ENCODE measurements at regions not wholly inside any gene's neighbourhood (a gene's known extent, or its start where the extent isn't known, plus 50 kb on each side); places are given as distances from the start of the nearest gene placed in this dataset.

DNA sequence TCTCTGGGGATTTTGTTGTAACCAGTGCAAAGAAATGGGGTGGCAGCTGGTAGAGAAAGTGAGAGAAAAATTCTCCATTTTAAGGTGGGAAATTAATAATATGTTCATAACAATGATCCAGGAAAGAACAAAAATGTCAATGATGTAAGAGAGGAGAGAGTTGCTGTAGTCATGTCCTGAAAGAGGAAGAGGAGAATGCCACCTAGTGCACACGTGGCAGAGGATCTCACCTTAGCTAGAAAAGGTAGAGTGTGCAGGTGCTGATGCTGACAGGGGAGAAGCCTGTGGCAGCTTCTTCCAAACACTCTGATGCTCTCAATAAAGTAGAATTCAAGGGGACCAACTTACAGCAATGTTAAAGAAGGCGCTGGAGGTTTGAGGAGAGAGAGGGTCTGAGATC lies 282.9 kb upstream of the PKDCC start:
- Histone ChIP-seq H3K4me1 (no peaks in the 10 kb centered on the region), H3K36me3 (no peaks in the 10 kb centered on the region), H3K9me3 (replicated peaks) (no peaks in the 10 kb centered on the region), H3K27ac (no peak overlapping the region), H3K27me3 (no peaks in the 10 kb centered on the region), H3K4me3 (no peak overlapping the region)
- DNase-seq = no peak

- H3K9me3 ChIP-seq (replicated peaks) = no peaks in the 10 kb centered on the region
- no peak overlapping the region for H3K27ac ChIP-seq
- H3K4me1 ChIP-seq = no peaks in the 10 kb centered on the region
- no peaks in the 10 kb centered on the region for H3K36me3 ChIP-seq
- no peaks in the 10 kb centered on the region for H3K27me3 ChIP-seq
- no peak overlapping the region for H3K4me3 ChIP-seq
- no peak for DNase-seq
Measured at GRCh38 chr2:41768310-41768709, 279.5 kb upstream of the PKDCC start.

DNA sequence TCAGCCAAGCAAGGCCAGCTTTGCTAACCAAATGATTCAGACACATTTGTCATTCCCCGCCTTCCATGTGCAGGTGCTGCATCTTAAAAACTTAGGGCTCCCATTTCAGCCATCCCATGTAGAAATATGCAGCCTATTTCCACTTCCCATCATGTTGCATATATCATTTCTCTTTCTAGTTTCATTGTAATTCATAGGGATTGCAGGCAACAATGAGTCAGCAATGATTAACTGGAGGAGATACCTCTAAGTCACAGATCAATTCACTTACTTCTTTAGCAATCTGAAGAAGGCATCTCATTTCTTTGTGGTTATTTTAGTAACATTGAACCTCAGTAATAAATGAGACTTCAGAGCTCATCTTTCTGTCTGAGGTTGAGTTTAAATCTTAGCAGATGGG lies 276.1 kb upstream of the PKDCC start:
- Histone ChIP-seq H3K4me3 (no peak overlapping the region), H3K9me3 (replicated peaks) (no peaks in the 10 kb centered on the region; the same call in 1 of the 2 replicates), H3K27ac (no peak overlapping the region)

DNA sequence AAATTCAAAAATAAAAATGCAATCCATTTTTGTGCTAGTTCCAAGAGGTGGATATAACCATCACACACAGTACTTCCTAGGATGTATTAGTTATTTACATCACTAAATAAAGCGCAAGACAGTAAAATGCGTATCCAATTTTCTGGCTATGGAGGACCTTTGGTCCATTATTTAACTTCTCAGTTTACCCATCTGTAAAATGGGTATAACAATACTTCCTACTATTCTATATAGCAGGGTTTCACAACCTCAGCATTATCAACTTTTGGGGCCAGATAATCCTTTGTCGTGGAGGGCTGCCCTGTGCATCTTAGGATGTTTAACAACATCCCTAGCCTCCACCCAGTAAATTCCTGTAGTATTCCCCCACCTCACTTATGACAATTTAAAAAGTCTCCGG lies 275.1 kb upstream of the PKDCC start:
- H3K9me3 ChIP-seq (replicated peaks) = no peaks in the 10 kb centered on the region; the same call in 1 of the 2 replicates
- no peak overlapping the region for H3K27ac ChIP-seq
- no peaks in the 10 kb centered on the region for H3K36me3 ChIP-seq
- H3K27me3 ChIP-seq = no peaks in the 10 kb centered on the region; the same call in 1 of the 2 replicates
- H3K4me3 ChIP-seq = no peak overlapping the region
- DNase-seq = no peak
- no peaks in the 10 kb centered on the region for H3K4me1 ChIP-seq

More for the DNA sequence above, 276.1 kb upstream of the PKDCC start:
- no peaks in the 10 kb centered on the region for H3K36me3 ChIP-seq
- no peaks in the 10 kb centered on the region for H3K4me1 ChIP-seq
- no peak for DNase-seq
- no peaks in the 10 kb centered on the region; the same call in 1 of the 2 replicates for H3K27me3 ChIP-seq

DNA sequence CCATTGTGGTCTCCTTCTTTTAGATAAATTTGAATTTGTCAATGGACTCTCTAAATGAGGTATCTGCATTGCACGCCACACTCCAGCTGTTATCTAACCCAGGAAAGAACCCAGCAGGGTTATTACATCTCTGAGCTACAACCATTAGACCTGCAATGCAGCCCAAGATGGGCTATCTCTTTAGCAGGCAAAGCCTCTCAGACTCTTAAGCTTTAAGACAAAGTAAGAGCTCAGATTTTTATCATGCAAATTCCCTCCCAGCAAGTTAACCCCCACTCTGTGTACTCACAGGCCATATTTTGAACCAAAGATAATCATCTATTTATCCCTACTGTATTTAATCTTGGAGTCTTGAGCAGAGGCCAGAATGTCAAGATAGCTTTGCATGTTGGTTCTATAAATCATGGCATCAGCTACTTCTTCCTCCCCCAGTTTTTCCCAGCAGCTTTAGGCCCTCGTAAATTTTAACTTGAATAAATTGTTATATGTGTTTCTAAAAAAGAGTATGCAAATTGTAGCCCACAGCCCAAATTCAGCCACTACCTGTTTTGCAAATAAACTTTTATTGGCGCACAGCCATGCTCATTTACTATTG lies 273.7 kb upstream of the PKDCC start:
- H3K27ac ChIP-seq = no peak overlapping the region
- H3K4me1 ChIP-seq = no peaks in the 10 kb centered on the region
- no peak for DNase-seq
- no peaks in the 10 kb centered on the region for H3K36me3 ChIP-seq
- no peaks in the 10 kb centered on the region; the same call in 1 of the 2 replicates for H3K9me3 ChIP-seq (replicated peaks)
- H3K27me3 ChIP-seq = no peaks in the 10 kb centered on the region; the same call in 1 of the 2 replicates
- H3K4me3 ChIP-seq = no peak overlapping the region

GRCh38 chr2:41775366-41776025 lies 272.3 kb upstream of the PKDCC start:
- no peaks in the 10 kb centered on the region; the same call in 1 of the 2 replicates for H3K9me3 ChIP-seq (replicated peaks)
- H3K4me1 ChIP-seq = no peaks in the 10 kb centered on the region
- no peak overlapping the region for H3K27ac ChIP-seq
- H3K27me3 ChIP-seq = no peaks in the 10 kb centered on the region; the same call in 1 of the 2 replicates
- H3K4me3 ChIP-seq = no peak overlapping the region
- H3K36me3 ChIP-seq = no peaks in the 10 kb centered on the region
- DNase-seq = peak in 1 of 2 experiments; percentile 52

GRCh38 chr2:41779888-41780287 lies 267.9 kb upstream of the PKDCC start:
- no peaks in the 10 kb centered on the region for H3K4me1 ChIP-seq
- no peaks in the 10 kb centered on the region; the same call in 1 of the 2 replicates for H3K9me3 ChIP-seq (replicated peaks)
- no peaks in the 10 kb centered on the region for H3K36me3 ChIP-seq
- H3K4me3 ChIP-seq = no peak overlapping the region
- H3K27me3 ChIP-seq = no peaks in the 10 kb centered on the region
- no peak for DNase-seq
- no peak overlapping the region for H3K27ac ChIP-seq

- DNase-seq = peak; percentile 25 to 75
- Histone ChIP-seq H3K27ac (no peak overlapping the region), H3K27me3 (no peaks in the 10 kb centered on the region), H3K36me3 (no peaks in the 10 kb centered on the region), H3K4me3 (no peak overlapping the region), H3K9me3 (replicated peaks) (no peaks in the 10 kb centered on the region), H3K4me1 (no peaks in the 10 kb centered on the region)
Measured at GRCh38 chr2:41782306-41783158, 265.3 kb upstream of the PKDCC start.

- no peaks in the 10 kb centered on the region for H3K36me3 ChIP-seq
- H3K4me1 ChIP-seq = no peaks in the 10 kb centered on the region
- H3K27ac ChIP-seq = no peak overlapping the region
- no peaks in the 10 kb centered on the region for H3K9me3 ChIP-seq (replicated peaks)
- no peak overlapping the region for H3K4me3 ChIP-seq
- H3K27me3 ChIP-seq = no peaks in the 10 kb centered on the region
- peak in 1 of 2 experiments; percentile 21 for DNase-seq
Measured at GRCh38 chr2:41784496-41784895, 263.3 kb upstream of the PKDCC start.

GRCh38 chr2:41785251-41786022 lies 262.4 kb upstream of the PKDCC start:
- H3K27ac ChIP-seq = no peak overlapping the region
- no peak for DNase-seq
- H3K9me3 ChIP-seq (replicated peaks) = no peaks in the 10 kb centered on the region
- H3K4me1 ChIP-seq = no peaks in the 10 kb centered on the region
- H3K36me3 ChIP-seq = no peaks in the 10 kb centered on the region
- no peaks in the 10 kb centered on the region for H3K27me3 ChIP-seq
- H3K4me3 ChIP-seq = no peak overlapping the region

- DNase-seq = peak; percentile 62 to 81
Measured at GRCh38 chr2:41791523-41791922, 256.3 kb upstream of the PKDCC start.

GRCh38 chr2:41803361-41803760 lies 244.5 kb upstream of the PKDCC start:
- Histone ChIP-seq H3K36me3 (no peaks in the 10 kb centered on the region), H3K9me3 (replicated peaks) (0 out of 2 replicates have a peak, but pooled peaks cover 7% of the 10 kb centered on the region), H3K4me1 (no peaks in the 10 kb centered on the region), H3K27ac (no peak overlapping the region), H3K27me3 (no peaks in the 10 kb centered on the region), H3K4me3 (no peak overlapping the region)
- DNase-seq = no peak

More at GRCh38 chr2:41791523-41791922, 256.3 kb upstream of the PKDCC start:
- Histone ChIP-seq H3K9me3 (replicated peaks) (no peaks in the 10 kb centered on the region), H3K4me1 (no peaks in the 10 kb centered on the region), H3K27me3 (no peaks in the 10 kb centered on the region), H3K4me3 (no peak overlapping the region), H3K36me3 (no peaks in the 10 kb centered on the region), H3K27ac (no peak overlapping the region)

GRCh38 chr2:41806286-41806685 lies 241.5 kb upstream of the PKDCC start:
- Histone ChIP-seq H3K36me3 (no peaks in the 10 kb centered on the region), H3K4me3 (no peak overlapping the region), H3K27me3 (no peaks in the 10 kb centered on the region), H3K4me1 (no peaks in the 10 kb centered on the region), H3K9me3 (replicated peaks) (0 out of 2 replicates have a peak, but pooled peaks cover 5% of the 10 kb centered on the region), H3K27ac (no peak overlapping the region)
- DNase-seq = peak in 1 of 2 experiments; percentile 32

- no peaks in the 10 kb centered on the region for H3K36me3 ChIP-seq
- no peak for DNase-seq
- no peak overlapping the region for H3K4me3 ChIP-seq
- peaks cover 9% of the 10 kb centered on the region; the same call in 1 of the 2 replicates for H3K9me3 ChIP-seq (replicated peaks)
- H3K27me3 ChIP-seq = no peaks in the 10 kb centered on the region
- no peak overlapping the region for H3K27ac ChIP-seq
- no peaks in the 10 kb centered on the region for H3K4me1 ChIP-seq
Measured at GRCh38 chr2:41821167-41821566, 226.7 kb upstream of the PKDCC start.
